Iris pigment epithelial cell (primary cell): ENCODE measurements at regions not wholly inside any gene's neighbourhood (a gene's known extent, or its start where the extent isn't known, plus 50 kb on each side); places are given as distances from the start of the nearest gene placed in this dataset.
"Not testable (repeated sequence)": the region's sequence is repeated elsewhere in the genome, so short reads cannot be mapped to it uniquely, and the experiment has no call there.

ENCODE experiments used
- DNase-seq: peaks from one replicate; pipeline ENCODE4 v3.0.0-alpha.2; 2011; ENCODE audit warnings: low read depth

GRCh38 chr3:166064476-166064875, 227.3 kb upstream of the BCHE start:
- DNase-seq = no peak

- no peak for DNase-seq
These were observed 223.7 kb upstream of the BCHE start for GRCh38 chr3:166060789-166061479.

- DNase-seq = no peak
These were observed 215.2 kb upstream of the BCHE start for GRCh38 chr3:166052440-166052839.

- no peak for DNase-seq
These were observed 192.3 kb upstream of the BCHE start for GRCh38 chr3:166029507-166029906.

GRCh38 chr3:166013073-166013679, 176.0 kb upstream of the BCHE start:
- DNase-seq = peak; percentile 27

GRCh38 chr3:166011771-166012170, 174.5 kb upstream of the BCHE start:
- no peak for DNase-seq

- DNase-seq = no peak
These were observed 167.9 kb upstream of the BCHE start for GRCh38 chr3:166005126-166005525.

- no peak for DNase-seq
These were observed 157.1 kb upstream of the BCHE start for GRCh38 chr3:165994293-165994692.

- DNase-seq = no peak
These were observed 147.4 kb upstream of the BCHE start for GRCh38 chr3:165984589-165984988.

- DNase-seq = peak; percentile 20
These were observed 146.1 kb upstream of the BCHE start for GRCh38 chr3:165983284-165983683.

GRCh38 chr3:165981318-165981717, 144.1 kb upstream of the BCHE start:
- no peak for DNase-seq

- not testable (repeated sequence) for DNase-seq
These were observed 123.6 kb upstream of the BCHE start for GRCh38 chr3:165960825-165961224.

GRCh38 chr3:165954171-165954570, 116.9 kb upstream of the BCHE start:
- no peak for DNase-seq

- DNase-seq = no peak
These were observed 109.1 kb upstream of the BCHE start for GRCh38 chr3:165946360-165946759.

- no peak for DNase-seq
These were observed 101.8 kb upstream of the BCHE start for GRCh38 chr3:165938986-165939540.

GRCh38 chr3:165936081-165936480, 98.9 kb upstream of the BCHE start:
- DNase-seq = not testable (repeated sequence)

- not testable (repeated sequence) for DNase-seq
These were observed 87.1 kb upstream of the BCHE start for GRCh38 chr3:165924301-165924791.

- no peak for DNase-seq
These were observed 83.8 kb upstream of the BCHE start for GRCh38 chr3:165920984-165921383.

- DNase-seq = no peak
These were observed 82.1 kb upstream of the BCHE start for GRCh38 chr3:165919284-165919683.

- no peak for DNase-seq
These were observed 81.4 kb upstream of the BCHE start for GRCh38 chr3:165918657-165918979.

- not testable (repeated sequence) for DNase-seq
These were observed 80.9 kb upstream of the BCHE start for GRCh38 chr3:165917938-165918656.

GRCh38 chr3:165915104-165915503, 77.9 kb upstream of the BCHE start:
- not testable (repeated sequence) for DNase-seq
